K562 (cell line): ENCODE measurements at regions not wholly inside any gene's neighbourhood (a gene's known extent, or its start where the extent isn't known, plus 50 kb on each side); places are given as distances from the start of the nearest gene placed in this dataset.

Source experiments
- ADNP ChIP-seq: fragments of 200-800 bp; sonication (Bioruptor generic); IDR thresholded peaks from 2 replicates; pipeline ENCODE4 v1.6.1; 2016; ENCODE audit warnings: missing genetic modification characterization, missing compliant biosample characterization
- BMI1 ChIP-seq: fragments of 150-350 bp; IDR thresholded peaks from 2 replicates; pipeline ENCODE4 v1.6.1; 2014; ENCODE audit warnings: low read length
- CBFA2T3 ChIP-seq: fragments of 450-650 bp; IDR thresholded peaks from 2 replicates; pipeline ENCODE4 v1.6.1; 2017
- CBX1 ChIP-seq: sonication (generic); IDR thresholded peaks from 2 replicates; pipeline ENCODE4 v1.6.1; 2016; ENCODE audit warnings: antibody characterized with exemption, low read depth, mild to moderate bottlenecking
- CREM ChIP-seq: IDR thresholded peaks from 2 replicates; pipeline ENCODE4 v1.6.1; 2014; ENCODE audit warnings: antibody characterized with exemption, low read depth
- FOXJ3 ChIP-seq: sonication (generic); formaldehyde crosslinking; IDR thresholded peaks from 2 replicates; pipeline ENCODE4 v1.4.0; 2020; ENCODE audit warnings: mild to moderate bottlenecking, missing genetic modification reagents
- GATA2 ChIP-seq: sonication (generic); formaldehyde crosslinking; IDR thresholded peaks from 2 replicates; pipeline ENCODE4 v1.4.0; 2020; ENCODE audit warnings: mild to moderate bottlenecking, missing genetic modification reagents
- MCM2 ChIP-seq: fragments of 450-650 bp; IDR thresholded peaks from 2 replicates; pipeline ENCODE4 v1.6.1; 2017; ENCODE audit warnings: low read depth, mild to moderate bottlenecking
- MCM5 ChIP-seq: fragments of 450-650 bp; IDR thresholded peaks from 2 replicates; pipeline ENCODE4 v1.6.1; 2016; ENCODE audit warnings: low read depth
- NCOA2 ChIP-seq, 2 experiments: fragments of 450-650 bp; IDR thresholded peaks; 2 replicates each; pipeline ENCODE4 v1.6.1; 2018; ENCODE audit warnings: mild to moderate bottlenecking in 2 of 2, moderate library complexity in 1 of 2; ENCODE audit not compliant: partially characterized antibody in 2 of 2
- NFIX ChIP-seq: fragments of 250-450 bp; sonication (Bioruptor Pico); IDR thresholded peaks from 2 replicates; pipeline ENCODE4 v1.4.0; 2020; ENCODE audit warnings: low read depth, mild to moderate bottlenecking, moderate library complexity
- NRF1 ChIP-seq, 2 experiments: fragments of 450-650 bp; IDR thresholded peaks in 1 of 2; conservative IDR thresholded peaks in 1 of 2; 2 replicates each; pipeline ENCODE4 v1.6.1; 2014; ENCODE audit warnings: mild to moderate bottlenecking in 2 of 2
- PHB2 ChIP-seq: fragments of 450-650 bp; IDR thresholded peaks from 2 replicates; pipeline ENCODE4 v1.6.1; 2017; ENCODE audit warnings: low read depth
- SREBF2 ChIP-seq: sonication (generic); formaldehyde crosslinking; IDR thresholded peaks from 2 replicates; pipeline ENCODE4 v1.4.0; 2020; ENCODE audit warnings: mild to moderate bottlenecking, missing genetic modification reagents
- STAT5B ChIP-seq: fragments of 250-450 bp; sonication (Bioruptor Pico); IDR thresholded peaks from 2 replicates; pipeline ENCODE4 v1.8.0; 2021; ENCODE audit warnings: mild to moderate bottlenecking, inconsistent platforms
- ZKSCAN8 ChIP-seq: fragments of 200-800 bp; sonication (Bioruptor generic); IDR thresholded peaks from 2 replicates; pipeline ENCODE4 v1.6.1; 2016; ENCODE audit warnings: missing genetic modification characterization, missing compliant biosample characterization
- ZNF551 ChIP-seq: fragments of 250-450 bp; sonication (Bioruptor Pico); IDR thresholded peaks from 2 replicates; pipeline ENCODE4 v1.5.0; 2021; ENCODE audit warnings: mild to moderate bottlenecking, moderate library complexity
- ZNF668 ChIP-seq: fragments of 250-450 bp; sonication (Bioruptor Pico); IDR thresholded peaks from 2 replicates; pipeline ENCODE4 v1.8.0; 2022; ENCODE audit warnings: mild to moderate bottlenecking, inconsistent platforms
- TF ChIP-seq, protein P1 (sequence below): fragments of 250-450 bp; sonication (Bioruptor Pico); IDR thresholded peaks from 2 replicates; pipeline ENCODE4 v1.9.0; 2021; ENCODE audit warnings: mild to moderate bottlenecking, inconsistent platforms
- TF ChIP-seq, protein P2 (sequence below): fragments of 450-650 bp; formaldehyde crosslinking; IDR thresholded peaks from 2 replicates; pipeline ENCODE4 v1.4.0; 2022; ENCODE audit warnings: missing genetic modification characterization
- TF ChIP-seq, protein P3 (sequence below): sonication (generic); formaldehyde crosslinking; IDR thresholded peaks from 2 replicates; pipeline ENCODE4 v1.9.0; 2022; ENCODE audit warnings: mild to moderate bottlenecking, missing genetic modification reagents
- TF ChIP-seq, protein P4 (sequence below): fragments of 250-450 bp; sonication (Bioruptor Pico); IDR thresholded peaks from 2 replicates; pipeline ENCODE4 v1.8.0; 2021; ENCODE audit warnings: moderate library complexity, mild to moderate bottlenecking, inconsistent platforms
- TF ChIP-seq, protein P5 (sequence below): fragments of 450-650 bp; IDR thresholded peaks from 2 replicates; pipeline ENCODE4 v1.6.1; 2016; ENCODE audit warnings: antibody characterized with exemption
- TF ChIP-seq, protein P6 (sequence below): fragments of 250-450 bp; sonication (Bioruptor Pico); IDR thresholded peaks from 2 replicates; pipeline ENCODE4 v1.9.0; 2021; ENCODE audit warnings: mild to moderate bottlenecking

DNA sequence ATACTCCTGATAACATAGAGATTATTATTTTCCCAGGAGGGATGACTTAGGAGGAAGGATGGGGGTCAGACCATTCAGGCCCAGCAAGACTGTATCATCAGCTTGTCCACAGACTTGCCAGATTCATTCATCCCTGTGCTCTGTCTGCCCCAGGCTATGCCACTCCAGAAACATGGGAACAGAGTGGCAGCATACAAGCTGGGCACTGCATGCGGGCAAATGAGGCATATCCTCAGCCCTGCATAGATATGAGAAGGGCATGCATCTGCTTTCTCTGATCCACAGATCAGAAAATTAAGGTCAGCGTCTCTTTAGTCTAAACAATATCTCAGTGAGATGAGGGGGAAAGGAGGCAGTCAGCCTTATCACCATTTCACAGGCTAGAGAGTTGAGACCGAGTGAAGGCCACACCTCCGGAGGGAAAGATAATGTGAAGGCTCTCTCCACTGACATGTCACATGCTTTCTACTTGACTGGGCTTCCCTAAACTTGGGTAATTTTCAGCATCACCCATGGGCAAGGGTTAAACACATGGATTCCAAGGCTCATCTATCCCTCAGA, 140.5 kb downstream of the TFAP2B start (continued):
- TF ChIP-seq, protein P1, sequence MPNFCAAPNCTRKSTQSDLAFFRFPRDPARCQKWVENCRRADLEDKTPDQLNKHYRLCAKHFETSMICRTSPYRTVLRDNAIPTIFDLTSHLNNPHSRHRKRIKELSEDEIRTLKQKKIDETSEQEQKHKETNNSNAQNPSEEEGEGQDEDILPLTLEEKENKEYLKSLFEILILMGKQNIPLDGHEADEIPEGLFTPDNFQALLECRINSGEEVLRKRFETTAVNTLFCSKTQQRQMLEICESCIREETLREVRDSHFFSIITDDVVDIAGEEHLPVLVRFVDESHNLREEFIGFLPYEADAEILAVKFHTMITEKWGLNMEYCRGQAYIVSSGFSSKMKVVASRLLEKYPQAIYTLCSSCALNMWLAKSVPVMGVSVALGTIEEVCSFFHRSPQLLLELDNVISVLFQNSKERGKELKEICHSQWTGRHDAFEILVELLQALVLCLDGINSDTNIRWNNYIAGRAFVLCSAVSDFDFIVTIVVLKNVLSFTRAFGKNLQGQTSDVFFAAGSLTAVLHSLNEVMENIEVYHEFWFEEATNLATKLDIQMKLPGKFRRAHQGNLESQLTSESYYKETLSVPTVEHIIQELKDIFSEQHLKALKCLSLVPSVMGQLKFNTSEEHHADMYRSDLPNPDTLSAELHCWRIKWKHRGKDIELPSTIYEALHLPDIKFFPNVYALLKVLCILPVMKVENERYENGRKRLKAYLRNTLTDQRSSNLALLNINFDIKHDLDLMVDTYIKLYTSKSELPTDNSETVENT: no peak
- TF ChIP-seq MCM2 (no peak), ZNF668 (CRISPR knock-in tag) (no peak), FOXJ3 (CRISPR knock-in tag) (no peak), CBFA2T3 (peak; percentile 96), SREBF2 (no peak), ZNF551 (CRISPR knock-in tag) (no peak), STAT5B (CRISPR knock-in tag) (no peak), ADNP (tag) (peak; percentile 75), GATA2 (CRISPR knock-in tag) (peak; percentile 77), ZKSCAN8 (CRISPR knock-in tag) (no peak), BMI1 (no peak), NFIX (CRISPR knock-in tag) (no peak), MCM5 (no peak), NCOA2 (IDR thresholded peaks at IDR 0.05; ENCODE audit: partially characterized antibody in 2 of 2) (no peak), PHB2 (no peak), NRF1 (conservative IDR thresholded peaks at IDR 0.05 in 1 of 2, IDR thresholded peaks at IDR 0.05 in 1 of 2) (no peak), CBX1 (no peak), CREM (peak; percentile 62; the same call in 1 of the 2 replicates)
- TF ChIP-seq, protein P2, sequence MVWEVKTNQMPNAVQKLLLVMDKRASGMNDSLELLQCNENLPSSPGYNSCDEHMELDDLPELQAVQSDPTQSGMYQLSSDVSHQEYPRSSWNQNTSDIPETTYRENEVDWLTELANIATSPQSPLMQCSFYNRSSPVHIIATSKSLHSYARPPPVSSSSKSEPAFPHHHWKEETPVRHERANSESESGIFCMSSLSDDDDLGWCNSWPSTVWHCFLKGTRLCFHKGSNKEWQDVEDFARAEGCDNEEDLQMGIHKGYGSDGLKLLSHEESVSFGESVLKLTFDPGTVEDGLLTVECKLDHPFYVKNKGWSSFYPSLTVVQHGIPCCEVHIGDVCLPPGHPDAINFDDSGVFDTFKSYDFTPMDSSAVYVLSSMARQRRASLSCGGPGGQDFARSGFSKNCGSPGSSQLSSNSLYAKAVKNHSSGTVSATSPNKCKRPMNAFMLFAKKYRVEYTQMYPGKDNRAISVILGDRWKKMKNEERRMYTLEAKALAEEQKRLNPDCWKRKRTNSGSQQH (CRISPR knock-in tag): no peak
- TF ChIP-seq, protein P3, sequence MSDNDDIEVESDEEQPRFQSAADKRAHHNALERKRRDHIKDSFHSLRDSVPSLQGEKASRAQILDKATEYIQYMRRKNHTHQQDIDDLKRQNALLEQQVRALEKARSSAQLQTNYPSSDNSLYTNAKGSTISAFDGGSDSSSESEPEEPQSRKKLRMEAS: no peak
- TF ChIP-seq, protein P4, sequence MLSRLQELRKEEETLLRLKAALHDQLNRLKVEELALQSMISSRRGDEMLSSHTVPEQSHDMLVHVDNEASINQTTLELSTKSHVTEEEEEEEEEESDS (CRISPR knock-in tag): no peak
- TF ChIP-seq, protein P5, sequence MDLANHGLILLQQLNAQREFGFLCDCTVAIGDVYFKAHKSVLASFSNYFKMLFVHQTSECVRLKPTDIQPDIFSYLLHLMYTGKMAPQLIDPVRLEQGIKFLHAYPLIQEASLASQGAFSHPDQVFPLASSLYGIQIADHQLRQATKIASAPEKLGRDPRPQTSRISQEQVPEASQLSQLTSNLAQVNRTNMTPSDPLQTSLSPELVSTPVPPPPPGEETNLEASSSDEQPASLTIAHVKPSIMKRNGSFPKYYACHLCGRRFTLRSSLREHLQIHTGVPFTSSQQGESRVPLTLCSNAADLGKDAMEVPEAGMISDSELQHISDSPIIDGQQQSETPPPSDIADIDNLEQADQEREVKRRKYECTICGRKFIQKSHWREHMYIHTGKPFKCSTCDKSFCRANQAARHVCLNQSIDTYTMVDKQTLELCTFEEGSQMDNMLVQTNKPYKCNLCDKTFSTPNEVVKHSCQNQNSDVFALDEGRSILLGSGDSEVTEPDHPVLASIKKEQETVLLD: peak; percentile 73
- TF ChIP-seq, protein P6, sequence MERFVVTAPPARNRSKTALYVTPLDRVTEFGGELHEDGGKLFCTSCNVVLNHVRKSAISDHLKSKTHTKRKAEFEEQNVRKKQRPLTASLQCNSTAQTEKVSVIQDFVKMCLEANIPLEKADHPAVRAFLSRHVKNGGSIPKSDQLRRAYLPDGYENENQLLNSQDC: no peak
